HCT116 (cell line): ENCODE measurements at regions not wholly inside any gene's neighbourhood (a gene's known extent, or its start where the extent isn't known, plus 50 kb on each side); places are given as distances from the start of the nearest gene placed in this dataset.

ENCODE experiments used
- ATAC-seq: fragments of 200-7000 bp; cut with Tn5 transposase; 2 replicates; pipeline ENCODE4 v1.9.1; 2020; ENCODE audit warnings: mild to moderate bottlenecking, moderate library complexity
- BruUV-seq: library from RNA; stranded (reverse); fragments of 400-500 nt; replicated peaks from 2 replicates; lab custom pipeline; 2021; lab: Mats Ljungman, UMichigan
- CTCF ChIA-PET: fragments of 300-600 bp; sonication (Branson Sonifier 250); formaldehyde crosslinking; loops from one replicate; lab custom pipeline; 2021; ENCODE audit warnings: antibody characterized with exemption; lab: Charles Lee
- POLR2A ChIA-PET: fragments of 300-600, 350-600 bp; sonication (Branson Sonifier 250); formaldehyde crosslinking; loops from one replicate; lab custom pipeline; 2021; ENCODE audit warnings: antibody characterized with exemption; lab: Charles Lee
- RAD21 ChIA-PET, 2 experiments: fragments of 300-600 bp; sonication (Branson Sonifier 250); formaldehyde crosslinking; loops; one replicate each; lab custom pipeline; 2023; ENCODE audit warnings: low total read pairs in 2 of 2; ENCODE audit not compliant: uncharacterized antibody in 2 of 2, unreplicated experiment in 2 of 2, low non-redundant PET in 1 of 2; lab: Charles Lee
- DNase-seq: peaks from one replicate; pipeline ENCODE4 v3.0.0-alpha.2; 2010; ENCODE audit warnings: low read depth, low spot score
- H2AFZ ChIP-seq: fragments of 200-600 bp; shearing (Covaris generic), sonication (generic); 2 replicates; pipeline ENCODE4 v1.6.1; 2017; ENCODE audit warnings: low read depth, mixed run types, mixed read lengths, antibody characterized with exemption, low read length; ENCODE audit not compliant: poor library complexity, severe bottlenecking
- H3K27ac ChIP-seq: 2 replicates; pipeline ENCODE4 v1.5.1; 2012; ENCODE audit warnings: low read depth, low read length
- H3K27me3 ChIP-seq: fragments of 200-600 bp; sonication (generic); 2 replicates; pipeline ENCODE4 v1.6.1; 2016; ENCODE audit warnings: mixed run types, low read length, mixed read lengths; ENCODE audit not compliant: insufficient read depth
- H3K36me3 ChIP-seq, 2 experiments: fragments of 200-500 bp in 1 of 2; fragments of 200-600 bp in 1 of 2; sonication (Bioruptor generic) in 1 of 2; sonication (generic) in 1 of 2; 2 replicates each; pipeline versions ENCODE4 v1.5.1 to v1.6.1; 2014 to 2016; ENCODE audit warnings: low read length in 2 of 2, inconsistent platforms in 1 of 2, mixed read lengths in 1 of 2, mixed run types in 1 of 2; ENCODE audit not compliant: insufficient read depth in 2 of 2, control insufficient read depth in 1 of 2
- H3K4me1 ChIP-seq, 2 experiments: fragments of 200-600 bp in 1 of 2; sonication (generic) in 1 of 2; 2 replicates each; pipeline versions ENCODE4 v1.5.1 to v1.6.1; 2012 to 2017; ENCODE audit warnings: low read length in 2 of 2, inconsistent platforms in 1 of 2, mild to moderate bottlenecking in 1 of 2, mixed read lengths in 1 of 2, mixed run types in 1 of 2, moderate library complexity in 1 of 2; ENCODE audit not compliant: insufficient read depth in 2 of 2, control insufficient read depth in 1 of 2
- H3K4me2 ChIP-seq: fragments of 200-600 bp; sonication (generic); 2 replicates; pipeline ENCODE4 v1.6.1; 2017; ENCODE audit warnings: mixed run types, low read length, mixed read lengths
- H3K4me3 ChIP-seq, 2 experiments: fragments of 200-600 bp in 1 of 2; sonication (generic) in 1 of 2; replicated peaks in 1 of 2; 2 replicates each; pipeline ENCODE4 v1.5.1; 2011 to 2016; ENCODE audit warnings: low read length in 2 of 2, control low read depth in 1 of 2, low read depth in 1 of 2, mild to moderate bottlenecking in 1 of 2, mixed read lengths in 1 of 2, mixed run types in 1 of 2
- H3K79me2 ChIP-seq: fragments of 200-600 bp; sonication (generic); 2 replicates; pipeline ENCODE4 v1.6.1; 2017; ENCODE audit warnings: mild to moderate bottlenecking, mixed run types, low read length, moderate library complexity, mixed read lengths; ENCODE audit not compliant: insufficient read depth
- H3K9ac ChIP-seq: fragments of 200-600 bp; sonication (generic); 2 replicates; pipeline ENCODE4 v1.6.1; 2016; ENCODE audit warnings: low read length, mixed read lengths
- H3K9me2 ChIP-seq: fragments of 200-600 bp; sonication (generic), shearing (Covaris generic); 2 replicates; pipeline ENCODE4 v1.6.1; 2017; ENCODE audit warnings: mixed run types, mild to moderate bottlenecking, moderate library complexity; ENCODE audit not compliant: insufficient read depth
- H3K9me3 ChIP-seq, 2 experiments: fragments of 200-500 bp in 1 of 2; fragments of 200-600 bp in 1 of 2; sonication (Bioruptor generic) in 1 of 2; sonication (generic) in 1 of 2; 2 replicates each; pipeline ENCODE4 v1.6.1; 2014 to 2017; ENCODE audit warnings: low read length in 2 of 2, mixed read lengths in 2 of 2, inconsistent platforms in 1 of 2, low read depth in 1 of 2, mild to moderate bottlenecking in 1 of 2, mixed run types in 1 of 2, moderate library complexity in 1 of 2; ENCODE audit not compliant: control insufficient read depth in 1 of 2, insufficient read depth in 1 of 2
- H4K20me1 ChIP-seq: fragments of 200-600 bp; sonication (generic), shearing (Covaris generic); 2 replicates; pipeline ENCODE4 v1.6.1; 2017; ENCODE audit warnings: mixed run types, mild to moderate bottlenecking, moderate library complexity; ENCODE audit not compliant: insufficient read depth
- CBX3 ChIP-seq: IDR thresholded peaks from 2 replicates; pipeline ENCODE4 v1.6.1; 2012; ENCODE audit warnings: low read depth
- CEBPB ChIP-seq: IDR thresholded peaks from 2 replicates; pipeline ENCODE4 v1.6.1; 2012; ENCODE audit warnings: low read depth
- EZH2phosphoT487 ChIP-seq: fragments of 200-600 bp; IDR thresholded peaks from 2 replicates; pipeline ENCODE4 v1.6.1; 2018; ENCODE audit warnings: antibody characterized with exemption, borderline replicate concordance
- FOSL1 ChIP-seq: IDR thresholded peaks from 2 replicates; pipeline ENCODE4 v1.6.1; 2012; ENCODE audit warnings: low read depth
- POLR2AphosphoS5 ChIP-seq: IDR thresholded peaks from 2 replicates; pipeline ENCODE4 v1.6.1; 2011; ENCODE audit warnings: mild to moderate bottlenecking, low read depth, low read length, moderate library complexity
- SIN3A ChIP-seq: IDR thresholded peaks from 2 replicates; pipeline ENCODE4 v1.6.1; 2012; ENCODE audit warnings: low read depth
- SRF ChIP-seq: IDR thresholded peaks from 2 replicates; pipeline ENCODE4 v1.6.1; 2012; ENCODE audit warnings: low read depth
- TCF7L2 ChIP-seq: IDR thresholded peaks from 2 replicates; pipeline ENCODE4 v1.7.0; 2011; ENCODE audit warnings: borderline replicate concordance, inconsistent platforms; ENCODE audit not compliant: insufficient read depth, insufficient read length; ENCODE audit errors: extremely low read depth
- YY1 ChIP-seq: IDR thresholded peaks from 2 replicates; pipeline ENCODE4 v1.6.1; 2011; ENCODE audit warnings: low read length, low read depth, moderate library complexity, mild to moderate bottlenecking; ENCODE audit not compliant: insufficient replicate concordance; ENCODE audit errors: extremely low read depth
- ZFX ChIP-seq: fragments of 450-650 bp; IDR thresholded peaks from 2 replicates; pipeline ENCODE4 v1.6.1; 2017
- ZNF274 ChIP-seq: fragments of 200-500 bp; sonication (Bioruptor generic); IDR thresholded peaks from 2 replicates; pipeline ENCODE4 v1.6.1; 2014; ENCODE audit warnings: mild to moderate bottlenecking, low read depth, low read length, inconsistent platforms
- intact Hi-C: fragments of 100-400 bp; cut with micrococcal nuclease; formaldehyde crosslinking; loops from 2 replicates; pipeline ENCODE4 v1.10.0; 2022
- TF ChIP-seq, protein P1 (sequence below): IDR thresholded peaks from 2 replicates; pipeline ENCODE4 v1.6.1; 2012
- TF ChIP-seq, protein P2 (sequence below): IDR thresholded peaks from 2 replicates; pipeline ENCODE4 v1.6.1; 2011; ENCODE audit warnings: mild to moderate bottlenecking, low read length, moderate library complexity; ENCODE audit not compliant: insufficient replicate concordance; ENCODE audit errors: extremely low read depth
- TF ChIP-seq, protein P3 (sequence below): IDR thresholded peaks from 2 replicates; pipeline ENCODE4 v1.6.1; 2012

DNA sequence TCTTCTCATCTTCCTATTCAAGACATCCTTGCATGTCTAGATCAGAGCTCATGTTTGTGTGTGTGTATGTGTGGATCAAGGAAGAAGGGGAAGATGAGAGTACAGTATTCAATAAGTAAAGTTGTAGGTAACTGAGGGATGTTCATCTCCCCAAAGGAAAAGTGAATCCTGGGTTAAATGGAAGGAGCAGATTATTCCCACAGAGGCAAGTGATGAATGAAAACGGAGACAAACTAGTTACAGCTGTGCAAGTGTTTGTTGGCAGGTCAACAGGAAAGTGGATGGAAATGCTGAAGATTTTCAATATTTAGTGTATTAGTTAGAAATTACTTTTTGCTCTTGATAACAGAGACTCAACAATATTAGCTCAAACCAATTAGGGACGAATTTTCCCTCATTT is 84.2 kb upstream of the PDZRN3 start:
- H3K79me2 ChIP-seq, result no peaks in the 10 kb centered on the region
- no peak overlapping the region for H3K4me3 ChIP-seq
- H3K27ac ChIP-seq, result no peak overlapping the region
- no peak for DNase-seq
- ChIA-PET CTCF (no interaction called here), RAD21 (no interaction called here), POLR2A (no interaction called here)
- TF ChIP-seq ZFX, result no peak
- no peak for TF ChIP-seq POLR2AphosphoS5
- no peak for TF ChIP-seq CEBPB
- no peak for TF ChIP-seq SIN3A
- no peak for TF ChIP-seq EZH2phosphoT487
- no peak for TF ChIP-seq SRF
- TF ChIP-seq, protein P1, sequence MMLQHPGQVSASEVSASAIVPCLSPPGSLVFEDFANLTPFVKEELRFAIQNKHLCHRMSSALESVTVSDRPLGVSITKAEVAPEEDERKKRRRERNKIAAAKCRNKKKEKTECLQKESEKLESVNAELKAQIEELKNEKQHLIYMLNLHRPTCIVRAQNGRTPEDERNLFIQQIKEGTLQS, result no peak
- TF ChIP-seq FOSL1, result no peak
- TF ChIP-seq, protein P2, sequence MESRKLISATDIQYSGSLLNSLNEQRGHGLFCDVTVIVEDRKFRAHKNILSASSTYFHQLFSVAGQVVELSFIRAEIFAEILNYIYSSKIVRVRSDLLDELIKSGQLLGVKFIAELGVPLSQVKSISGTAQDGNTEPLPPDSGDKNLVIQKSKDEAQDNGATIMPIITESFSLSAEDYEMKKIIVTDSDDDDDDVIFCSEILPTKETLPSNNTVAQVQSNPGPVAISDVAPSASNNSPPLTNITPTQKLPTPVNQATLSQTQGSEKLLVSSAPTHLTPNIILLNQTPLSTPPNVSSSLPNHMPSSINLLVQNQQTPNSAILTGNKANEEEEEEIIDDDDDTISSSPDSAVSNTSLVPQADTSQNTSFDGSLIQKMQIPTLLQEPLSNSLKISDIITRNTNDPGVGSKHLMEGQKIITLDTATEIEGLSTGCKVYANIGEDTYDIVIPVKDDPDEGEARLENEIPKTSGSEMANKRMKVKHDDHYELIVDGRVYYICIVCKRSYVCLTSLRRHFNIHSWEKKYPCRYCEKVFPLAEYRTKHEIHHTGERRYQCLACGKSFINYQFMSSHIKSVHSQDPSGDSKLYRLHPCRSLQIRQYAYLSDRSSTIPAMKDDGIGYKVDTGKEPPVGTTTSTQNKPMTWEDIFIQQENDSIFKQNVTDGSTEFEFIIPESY, result no peak
- TF ChIP-seq, protein P3, sequence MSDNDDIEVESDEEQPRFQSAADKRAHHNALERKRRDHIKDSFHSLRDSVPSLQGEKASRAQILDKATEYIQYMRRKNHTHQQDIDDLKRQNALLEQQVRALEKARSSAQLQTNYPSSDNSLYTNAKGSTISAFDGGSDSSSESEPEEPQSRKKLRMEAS, result no peak
- no peak for TF ChIP-seq ZNF274
- no peak for TF ChIP-seq TCF7L2
- no peak for TF ChIP-seq CBX3
- TF ChIP-seq YY1, result no peak
- no peak overlapping the region for H3K4me2 ChIP-seq
- H3K4me1 ChIP-seq, result no peaks in the 10 kb centered on the region
- peaks cover 0 to 7% of the 10 kb centered on the region in 2 experiments; a peak in 1 of 4 replicates for H3K9me3 ChIP-seq
- no peaks in the 10 kb centered on the region for H3K9me2 ChIP-seq
- H3K27me3 ChIP-seq, result no peaks in the 10 kb centered on the region
- intact Hi-C loops, result no loop called here
- H3K9ac ChIP-seq, result no peak overlapping the region
- no peak for ATAC-seq
- BruUV-seq, result no TSS peak
- H3K36me3 ChIP-seq, result no peaks in the 10 kb centered on the region
- no peak overlapping the region for H2AFZ ChIP-seq
- no peaks in the 10 kb centered on the region for H4K20me1 ChIP-seq
